GM19395 (cell line): ENCODE measurements at regions not wholly inside any gene's neighbourhood (a gene's known extent, or its start where the extent isn't known, plus 50 kb on each side); places are given as distances from the start of the nearest gene placed in this dataset.
"Not testable (repeated sequence)": the region's sequence is repeated elsewhere in the genome, so short reads cannot be mapped to it uniquely, and the experiment has no call there.

Experiments used
- ATAC-seq: cut with Tn5 transposase; IDR thresholded peaks from one replicate; pipeline ENCODE4 v1.9.1; 2021; ENCODE audit warnings: mild to moderate bottlenecking, moderate library complexity; ENCODE audit not compliant: unreplicated experiment

DNA sequence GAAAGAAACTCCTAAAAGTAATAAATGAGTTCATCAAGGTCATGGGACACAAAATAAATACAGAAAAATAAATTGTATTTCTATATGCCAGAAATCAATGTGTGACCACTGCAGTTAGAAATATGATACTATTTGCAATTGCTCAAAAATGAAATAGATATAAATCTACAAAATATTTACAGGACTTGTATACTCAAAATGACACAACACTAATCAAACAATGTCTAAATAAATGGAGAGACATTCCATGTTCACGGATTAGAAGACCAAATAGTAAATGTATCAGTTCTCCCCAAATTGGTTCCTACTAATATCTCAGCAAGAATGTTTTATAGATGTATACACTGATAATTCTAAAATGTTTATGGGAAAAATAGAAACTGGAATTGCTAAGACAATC is 345.3 kb downstream of the NR2F1-AS1 start:
- ATAC-seq = no peak

DNA sequence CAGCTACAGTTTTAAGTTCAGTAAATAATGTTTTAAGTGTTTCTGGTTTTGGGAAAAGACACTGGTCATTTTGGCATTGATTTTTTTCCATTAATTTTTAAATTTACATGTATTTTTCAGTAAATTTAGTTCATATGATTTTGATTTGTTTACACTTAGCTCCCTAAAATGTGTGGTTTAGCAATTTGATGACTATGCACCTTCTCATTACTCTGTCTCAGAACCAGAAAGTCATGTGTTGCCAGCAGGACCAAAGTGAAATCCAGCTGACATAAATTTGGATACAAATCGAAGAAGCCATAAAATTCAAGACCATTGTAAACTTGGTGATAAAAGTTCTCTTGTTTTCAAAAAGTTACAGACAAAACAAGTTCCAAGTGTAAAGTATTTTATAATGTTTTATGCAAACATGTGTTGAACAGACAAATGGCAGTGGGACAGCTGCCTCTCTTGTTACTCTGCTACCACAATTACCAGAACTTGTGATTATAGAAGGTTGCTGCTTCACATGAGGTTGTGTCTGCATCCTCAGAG is 354.8 kb downstream of the NR2F1-AS1 start:
- no peak for ATAC-seq

DNA sequence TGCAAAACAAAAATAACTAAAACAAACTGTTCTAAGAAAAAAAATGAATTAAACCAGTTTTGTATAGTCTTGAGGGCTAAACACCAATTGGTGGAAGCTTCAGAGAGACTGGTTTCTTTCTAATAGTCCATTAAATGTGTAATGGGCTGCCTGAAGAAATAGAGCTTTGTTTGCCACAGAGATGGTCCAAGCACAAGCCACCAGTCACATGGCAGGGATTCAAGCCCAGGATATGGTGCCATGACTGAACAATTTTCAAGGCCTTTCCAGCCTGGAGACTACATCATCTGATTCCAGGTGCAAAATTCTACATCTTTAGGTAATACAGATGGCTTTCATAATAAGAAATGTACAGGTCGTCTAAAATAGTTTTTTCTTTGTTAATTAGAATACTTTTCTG is 355.3 kb downstream of the NR2F1-AS1 start:
- ATAC-seq = no peak

DNA sequence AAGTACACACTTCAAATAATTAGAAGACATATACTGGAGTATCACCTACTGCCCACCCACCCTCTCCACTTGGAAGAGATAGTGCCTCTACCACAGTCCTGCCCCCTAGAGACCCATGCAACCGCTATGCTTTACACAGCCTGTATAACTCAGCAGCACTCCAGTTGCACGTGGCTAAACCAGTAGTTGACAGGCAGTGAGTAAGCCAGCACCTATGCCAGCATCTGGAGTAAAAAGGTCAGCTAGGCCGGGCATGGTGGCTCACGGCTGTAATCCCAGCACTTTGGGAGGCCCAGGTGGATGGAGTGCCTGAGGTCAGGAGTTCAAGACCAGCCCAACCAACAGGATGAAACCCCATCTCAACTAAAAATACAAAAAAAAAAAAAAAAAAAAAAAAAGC is 356.4 kb downstream of the NR2F1-AS1 start:
- ATAC-seq = no peak

DNA sequence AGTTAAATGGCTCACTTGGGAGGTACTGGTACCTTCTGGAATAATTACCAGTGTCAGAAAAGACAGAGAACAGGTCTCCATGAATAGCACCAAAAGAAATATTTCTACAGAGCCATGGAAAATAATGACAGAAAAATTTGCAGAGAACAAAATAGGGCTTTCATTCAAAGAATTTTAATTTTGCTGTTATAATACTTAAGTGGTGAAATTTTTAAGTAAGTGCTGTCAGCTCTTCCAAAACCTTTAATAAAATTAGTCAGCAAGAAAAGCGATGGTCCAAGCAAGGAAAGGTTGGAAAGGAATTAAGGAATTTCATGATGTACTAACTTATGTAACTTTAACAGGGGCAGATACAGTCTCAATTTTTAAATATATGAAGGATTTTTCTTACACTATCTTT is 359.2 kb downstream of the NR2F1-AS1 start:
- no peak for ATAC-seq

DNA sequence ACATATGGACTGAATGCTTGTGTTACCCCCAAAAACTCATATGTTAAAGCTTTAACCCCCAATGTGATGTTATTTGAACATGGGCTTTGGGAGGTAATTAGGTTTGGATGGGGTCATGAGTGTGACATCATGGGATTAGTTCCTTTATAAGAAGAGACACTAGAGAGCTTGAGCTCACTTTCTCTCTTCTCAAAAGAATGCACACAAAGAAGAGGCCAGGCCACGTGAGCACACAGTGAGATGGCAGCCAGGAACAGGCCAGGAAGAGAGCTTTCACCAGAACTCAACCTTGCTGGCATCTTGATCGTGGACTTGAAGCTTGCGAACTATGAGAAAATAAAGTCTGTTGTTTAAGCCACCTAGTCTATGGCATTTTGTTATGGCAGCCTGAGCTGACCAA is 360.6 kb downstream of the NR2F1-AS1 start:
- ATAC-seq = no peak

DNA sequence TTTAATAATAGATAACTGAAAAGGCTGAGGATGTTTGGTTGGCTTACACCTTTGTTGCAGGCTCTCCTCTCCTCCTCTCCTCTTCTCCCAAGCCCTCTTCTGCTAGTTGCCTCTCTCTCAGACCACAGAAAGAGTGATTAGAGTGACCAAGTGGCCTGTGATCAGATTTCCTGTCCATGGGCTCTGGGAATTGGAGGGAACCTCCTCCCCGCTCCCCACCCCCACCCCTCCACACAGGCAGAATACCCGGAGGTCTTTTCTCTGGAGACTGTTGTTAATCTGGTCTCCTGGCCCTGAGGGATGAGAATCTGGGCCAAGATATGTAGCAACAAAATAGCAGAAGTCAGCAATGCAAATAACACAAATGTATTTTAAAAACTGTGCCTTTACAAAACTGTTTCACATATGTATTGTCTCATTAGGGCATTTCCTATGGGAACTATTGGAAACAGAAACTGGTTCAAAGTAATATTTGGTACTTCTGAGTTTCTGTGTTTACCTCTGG is 361.3 kb downstream of the NR2F1-AS1 start:
- ATAC-seq = no peak

DNA sequence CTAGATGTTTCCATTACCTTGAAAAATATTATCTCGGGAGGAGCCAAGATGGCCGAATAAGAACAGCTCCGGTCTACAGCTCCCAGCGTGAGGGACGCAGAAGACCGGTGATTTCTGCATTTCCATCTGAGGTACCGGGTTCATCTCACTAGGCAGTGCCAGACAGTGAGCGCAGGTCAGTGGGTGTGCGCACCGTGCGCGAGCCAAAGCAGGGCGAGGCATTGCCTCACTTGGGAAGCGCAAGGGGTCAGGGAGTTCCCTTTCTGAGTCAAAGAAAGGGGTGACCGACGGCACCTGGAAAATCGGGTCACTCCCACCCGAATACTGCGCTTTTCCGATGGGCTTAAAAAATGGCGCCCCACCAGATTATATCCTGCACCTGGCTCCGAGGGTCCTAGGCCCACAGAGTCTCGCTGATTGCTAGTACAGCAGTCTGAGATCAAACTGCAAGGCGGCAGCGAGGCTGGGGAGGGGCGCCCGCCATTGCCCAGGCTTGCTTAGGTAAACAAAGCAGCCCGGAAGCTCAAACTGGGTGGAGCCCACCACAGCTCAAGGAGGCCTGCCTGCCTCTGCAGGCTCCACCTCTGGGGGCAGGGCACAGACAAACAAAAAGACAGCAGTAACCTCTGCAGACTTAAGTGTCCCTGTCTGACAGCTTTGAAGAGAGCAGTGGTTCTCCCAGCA is 367.8 kb downstream of the NR2F1-AS1 start:
- not testable (repeated sequence) for ATAC-seq

DNA sequence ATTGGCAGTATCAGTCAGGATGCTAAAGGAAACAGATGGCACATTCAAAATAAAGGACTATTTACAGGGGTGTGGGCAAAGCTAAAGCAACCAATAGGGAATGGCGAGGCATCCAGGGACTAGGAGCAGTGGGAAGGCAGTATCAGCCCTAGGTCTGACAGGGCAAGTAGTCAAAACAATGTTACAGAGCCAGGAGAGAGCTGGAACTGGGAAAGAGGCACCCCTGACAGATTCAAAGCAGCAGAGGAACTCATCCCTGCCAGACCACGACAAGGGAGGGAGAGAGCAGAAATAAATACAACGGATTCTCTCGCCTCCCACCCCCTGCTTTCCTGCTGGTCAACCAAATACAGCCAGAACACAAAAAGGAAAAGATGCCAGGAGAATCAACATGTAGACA is 371.5 kb downstream of the NR2F1-AS1 start:
- no peak for ATAC-seq

DNA sequence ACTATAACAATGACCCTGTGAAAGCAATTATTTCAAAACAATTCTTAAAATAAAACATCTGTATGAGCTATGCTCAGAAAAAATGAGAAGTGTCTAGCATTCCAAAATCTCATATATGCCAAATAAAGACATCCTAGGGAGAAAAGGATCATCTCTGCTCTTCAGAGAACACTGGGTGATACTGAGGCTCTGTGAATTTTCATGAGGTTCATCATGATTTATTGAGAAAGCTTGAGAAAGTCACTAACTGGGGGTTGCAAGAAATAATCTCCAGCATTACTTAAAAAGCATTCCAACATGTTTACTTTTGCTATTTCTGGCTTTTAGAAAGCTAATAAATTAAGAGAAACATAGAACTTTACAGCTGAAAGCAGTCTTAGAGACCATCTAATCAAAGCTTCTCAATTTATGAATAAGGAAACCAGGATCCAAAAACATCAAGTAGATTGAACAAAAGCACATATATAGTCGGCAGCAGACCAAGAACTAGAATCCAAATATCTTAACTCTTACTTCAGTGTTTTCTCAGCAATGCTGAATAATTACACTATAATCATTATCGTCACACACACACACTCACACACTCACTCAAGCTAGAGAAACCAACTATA is 372.8 kb downstream of the NR2F1-AS1 start:
- ATAC-seq = no peak

DNA sequence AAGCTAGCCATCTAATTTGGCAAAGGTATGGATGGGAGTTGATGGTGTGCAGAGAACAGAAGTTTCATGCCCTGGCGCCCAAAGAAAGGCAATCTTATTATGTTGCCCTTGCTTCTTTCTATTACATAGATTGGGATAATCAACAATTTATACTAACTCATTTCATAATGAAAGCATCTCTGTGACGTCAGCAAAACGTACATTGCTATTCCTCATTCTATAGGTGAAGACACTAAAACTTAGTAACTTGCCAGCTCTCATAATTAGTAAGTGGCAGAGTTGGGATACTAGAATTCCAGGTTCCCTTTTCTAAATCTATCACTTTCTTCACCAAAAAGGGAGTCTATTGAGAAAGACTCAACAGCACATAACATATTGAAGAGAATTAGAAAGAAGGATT is 374.8 kb downstream of the NR2F1-AS1 start:
- no peak for ATAC-seq

DNA sequence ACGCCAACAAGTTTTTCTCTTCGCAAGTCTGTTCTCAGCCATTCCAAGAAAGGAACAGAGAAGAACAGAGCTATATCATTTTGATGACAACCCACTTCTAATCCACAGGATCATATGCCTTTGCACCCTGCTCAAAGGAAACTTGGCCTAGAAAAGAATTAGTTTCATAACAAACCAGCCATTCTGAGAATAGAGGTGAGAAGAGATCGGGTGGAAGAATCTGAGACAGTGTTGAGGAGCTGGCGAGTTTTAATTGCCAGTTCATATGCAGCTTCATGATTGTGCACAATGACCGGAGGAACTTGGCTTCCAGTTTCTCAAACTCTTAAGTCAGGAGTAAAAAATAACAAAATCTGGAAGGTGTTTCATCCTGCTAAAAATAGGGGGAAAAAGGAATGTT is 380.0 kb downstream of the NR2F1-AS1 start:
- no peak for ATAC-seq

DNA sequence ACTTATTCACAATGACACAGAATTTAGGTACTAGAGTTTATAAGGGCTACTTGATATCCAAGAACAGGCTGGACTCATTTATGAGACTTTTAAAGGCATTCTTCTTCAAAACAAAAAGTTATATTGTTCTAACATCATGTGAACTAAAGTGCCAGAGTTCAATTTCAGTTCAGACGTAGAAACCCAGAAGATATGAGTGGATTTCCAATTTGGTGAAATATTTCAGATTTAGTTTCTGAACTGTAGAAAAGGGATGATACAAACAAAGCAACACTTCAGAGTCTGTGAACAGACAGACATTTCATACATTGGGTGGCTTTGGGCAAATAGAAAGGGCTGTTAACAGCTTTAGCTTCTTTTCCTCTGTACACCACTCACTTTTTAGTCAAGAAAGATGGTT is 384.0 kb downstream of the NR2F1-AS1 start:
- no peak for ATAC-seq

DNA sequence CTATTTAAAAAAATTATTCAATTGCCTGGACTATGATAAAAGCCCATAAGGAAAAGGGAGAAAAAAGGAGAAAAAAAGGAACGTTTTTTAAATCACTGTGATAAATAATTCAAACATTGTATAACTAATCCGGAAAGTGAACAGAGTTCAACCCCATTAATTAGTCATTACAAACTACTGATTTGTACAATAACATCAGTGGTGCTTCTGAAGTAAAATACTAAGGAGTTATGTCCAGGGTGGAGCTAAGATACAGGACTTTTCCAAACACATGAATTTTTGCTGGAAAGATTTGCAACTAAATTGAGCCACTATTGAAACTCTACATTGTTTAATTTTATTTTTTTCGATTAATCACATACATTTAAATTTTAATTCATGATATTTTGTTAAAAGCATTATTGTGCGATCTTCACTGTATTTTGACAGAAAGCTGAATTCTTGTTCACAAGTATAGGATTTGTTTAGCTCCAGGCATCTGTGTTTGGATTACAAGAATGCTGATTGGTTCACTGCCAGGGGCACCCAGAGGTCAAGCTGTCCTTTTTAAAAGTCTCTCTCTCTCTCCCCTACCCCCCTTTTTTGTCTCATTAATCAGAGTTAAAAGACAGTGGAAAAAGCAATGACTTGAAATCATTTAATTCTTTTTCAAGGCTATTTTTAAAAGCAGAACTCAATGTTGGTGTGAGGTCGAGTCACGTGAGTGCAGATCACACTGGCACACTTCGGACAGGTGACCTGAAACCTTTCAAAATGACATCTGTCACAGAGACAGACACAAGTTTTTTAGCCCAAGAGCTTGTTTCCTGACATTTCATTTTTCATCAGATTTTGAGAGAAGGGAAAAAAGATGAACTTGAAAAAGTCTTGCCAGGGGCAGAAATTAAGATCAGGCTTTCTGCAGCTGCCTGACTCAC is 387.3 kb downstream of the NR2F1-AS1 start:
- no peak for ATAC-seq

DNA sequence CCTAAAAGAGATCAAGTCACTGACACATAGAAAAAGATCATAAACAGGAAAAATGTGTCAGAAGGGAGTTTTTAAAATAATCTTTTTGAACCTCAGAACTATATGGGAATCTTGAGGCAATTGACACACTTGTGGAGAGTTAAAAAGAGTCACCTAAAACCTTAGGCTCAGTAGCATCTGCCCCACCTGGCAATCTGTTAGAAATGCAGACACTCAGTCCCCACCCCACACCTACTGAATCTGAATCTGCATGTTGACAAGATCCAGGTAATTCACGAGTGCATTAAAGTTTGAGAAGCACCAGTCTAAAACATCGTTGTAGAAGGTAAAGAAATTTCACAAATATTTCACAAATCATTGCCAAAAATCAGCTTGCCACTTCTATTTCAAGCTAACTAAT is 388.3 kb downstream of the NR2F1-AS1 start:
- ATAC-seq = no peak

DNA sequence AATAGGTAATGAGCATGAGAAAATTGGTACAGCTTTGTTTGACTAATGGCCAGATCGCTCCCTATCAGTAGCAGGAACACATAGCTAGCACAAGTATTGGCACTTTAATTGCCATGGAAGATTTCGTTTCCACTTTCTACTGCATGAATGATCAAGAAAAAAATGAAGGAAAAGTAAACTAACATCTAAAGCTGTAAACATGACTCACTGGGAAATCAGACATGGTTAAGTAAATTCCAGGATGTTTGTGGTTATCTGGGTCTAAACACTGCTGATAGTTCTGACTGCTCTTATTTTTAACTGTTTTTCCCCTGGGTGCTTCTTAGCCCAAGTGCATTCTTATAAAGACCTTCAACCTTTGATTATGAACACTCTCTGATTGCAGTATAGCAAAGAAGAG is 388.9 kb downstream of the NR2F1-AS1 start:
- no peak for ATAC-seq

DNA sequence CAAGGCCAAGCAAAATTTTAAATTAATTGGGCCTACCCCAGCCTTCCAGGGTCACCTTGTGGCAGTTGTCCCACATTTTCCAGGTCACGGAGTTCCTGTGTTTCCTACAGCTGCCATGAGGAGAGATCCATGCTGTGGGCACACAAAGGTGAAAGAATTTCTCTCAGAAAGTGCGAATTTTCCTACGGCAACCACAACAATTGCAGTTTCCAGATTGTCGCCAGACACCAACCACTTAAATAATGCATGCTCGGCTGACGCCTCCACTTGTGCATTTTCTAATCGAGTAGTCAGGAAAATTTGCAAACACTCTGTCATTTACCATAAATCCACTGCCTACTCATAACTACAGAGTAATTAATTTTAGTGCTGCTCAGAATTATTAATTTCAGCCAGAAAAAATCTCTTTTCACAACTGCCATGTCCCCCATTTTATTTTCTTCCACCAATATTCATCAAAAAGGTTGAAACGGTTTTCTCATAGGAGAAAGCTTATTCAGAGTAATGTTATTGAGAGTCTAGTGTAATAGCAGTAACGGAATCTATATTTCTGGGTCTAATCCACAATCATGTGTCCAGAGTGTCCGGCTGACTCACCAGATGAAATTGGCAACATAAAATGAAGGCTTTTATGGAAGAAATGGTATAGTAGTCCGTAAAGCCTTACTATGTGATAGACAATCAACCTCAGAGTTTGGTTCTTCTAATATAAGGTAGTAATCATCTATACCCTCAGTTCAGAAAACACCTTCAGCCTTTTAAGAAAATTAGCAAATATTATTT is 389.8 kb downstream of the NR2F1-AS1 start:
- no peak for ATAC-seq

DNA sequence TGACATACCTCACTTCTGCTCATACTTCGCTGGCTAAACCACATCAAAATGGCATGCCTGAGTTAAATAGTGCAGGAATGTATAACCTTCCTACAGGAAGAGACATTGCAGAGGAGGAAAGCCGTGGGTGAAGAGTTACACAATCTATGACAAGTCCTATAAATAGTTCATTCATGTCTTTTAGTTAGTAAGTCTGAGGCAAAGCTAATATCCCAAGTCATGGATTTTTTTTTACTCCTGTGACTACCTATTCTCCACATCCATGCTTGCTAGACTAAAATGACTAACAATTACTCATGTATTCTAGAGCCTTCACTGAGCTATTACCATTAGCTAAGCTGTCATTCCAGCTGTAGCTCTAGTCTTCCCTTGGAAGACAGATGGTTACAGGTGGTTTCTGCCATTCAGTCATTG is 391.3 kb downstream of the NR2F1-AS1 start:
- ATAC-seq = no peak

DNA sequence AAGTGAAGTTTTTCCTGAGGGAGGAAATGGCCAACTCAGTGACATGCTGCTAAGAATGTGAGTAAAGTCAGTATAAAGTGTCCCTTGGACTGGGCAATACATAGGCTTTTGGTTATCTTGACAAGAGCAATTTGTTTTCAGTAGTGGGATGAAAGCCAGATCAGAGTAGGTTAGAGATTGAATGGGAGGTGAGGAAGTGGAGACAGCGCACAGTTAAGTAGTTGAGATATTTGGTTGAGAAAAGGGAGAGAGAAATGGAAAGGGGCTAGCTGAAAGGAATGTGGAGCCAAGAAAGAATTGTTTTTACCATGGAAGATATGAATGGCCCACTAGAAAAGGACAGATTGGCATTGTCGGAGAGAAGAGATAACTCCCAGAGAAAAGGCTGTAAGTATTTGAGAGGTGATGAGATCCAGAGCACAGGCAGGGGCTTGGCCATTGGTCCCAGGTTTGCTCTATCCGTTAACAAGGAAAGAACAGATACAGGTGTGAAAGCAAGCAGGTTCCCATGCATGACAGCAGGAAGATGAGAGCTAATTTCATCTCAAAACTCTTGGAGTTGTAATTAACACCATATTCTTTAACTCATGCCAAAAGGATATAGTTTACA is 392.0 kb downstream of the NR2F1-AS1 start:
- no peak for ATAC-seq

DNA sequence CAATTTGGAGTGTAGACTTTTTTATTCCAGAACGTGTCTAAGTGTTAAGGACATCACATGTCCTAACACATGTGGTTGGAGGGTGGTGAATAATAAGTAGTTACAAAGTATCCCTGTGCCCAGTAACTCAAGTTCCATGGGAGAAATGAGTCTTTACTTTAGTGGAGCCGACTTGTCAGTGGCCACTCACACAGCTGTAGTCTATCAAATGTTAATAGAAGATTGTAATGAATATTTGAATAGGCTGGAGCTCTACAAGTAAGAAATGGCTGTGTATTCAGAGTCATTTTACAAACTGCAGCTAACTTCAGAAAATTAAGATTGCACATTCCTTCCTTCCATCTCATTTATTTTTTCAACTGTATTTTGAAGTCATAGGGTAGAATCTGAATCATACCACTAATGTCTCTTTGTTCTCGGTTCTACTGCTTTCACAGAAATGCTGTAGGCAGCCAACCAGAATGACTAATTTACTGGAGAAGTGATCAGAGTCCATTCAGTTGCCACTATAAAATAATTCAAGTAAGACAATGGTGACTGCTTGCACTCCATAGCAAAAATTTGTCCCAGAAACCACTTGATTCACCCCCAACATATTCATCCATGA is 394.8 kb downstream of the NR2F1-AS1 start:
- no peak for ATAC-seq
